OCI-LY7 (cell line): ENCODE measurements at regions not wholly inside any gene's neighbourhood (a gene's known extent, or its start where the extent isn't known, plus 50 kb on each side); places are given as distances from the start of the nearest gene placed in this dataset.

Source experiments
- BruUV-seq: library from RNA; stranded (reverse); fragments of 400-500 nt; replicated peaks from 2 replicates; lab custom pipeline; 2021; lab: Mats Ljungman, UMichigan
- CTCF ChIA-PET: fragments of 300-600 bp; sonication (Branson Sonifier 250); formaldehyde crosslinking; loops from one replicate; lab custom pipeline; 2022; ENCODE audit warnings: antibody characterized with exemption; ENCODE audit not compliant: unreplicated experiment; lab: Charles Lee
- POLR2A ChIA-PET: fragments of 300-600 bp; sonication (Branson Sonifier 250); formaldehyde crosslinking; loops from one replicate; lab custom pipeline; 2022; ENCODE audit warnings: antibody characterized with exemption; lab: Charles Lee
- DNase-seq: peaks from one replicate; pipeline ENCODE4 v3.0.0-alpha.2; 2015; ENCODE audit warnings: low spot score
- H2AFZ ChIP-seq: fragments of 200-600 bp; sonication (generic), shearing (Covaris generic); 2 replicates; pipeline ENCODE4 v1.6.1; 2014; ENCODE audit warnings: mild to moderate bottlenecking, antibody characterized with exemption, low read length, moderate library complexity
- H3K27ac ChIP-seq: fragments of 200-600 bp; sonication (generic); 2 replicates; pipeline ENCODE4 v1.5.1; 2014; ENCODE audit warnings: mixed run types, low read depth, mild to moderate bottlenecking, moderate library complexity, low read length, inconsistent platforms; ENCODE audit not compliant: poor library complexity, severe bottlenecking
- H3K36me3 ChIP-seq: fragments of 200-600 bp; sonication (generic); 2 replicates; pipeline ENCODE4 v1.6.1; 2014; ENCODE audit warnings: mild to moderate bottlenecking, antibody characterized with exemption, low read length, moderate library complexity, mixed read lengths; ENCODE audit not compliant: insufficient read depth
- H3K4me1 ChIP-seq: fragments of 200-600 bp; sonication (generic); 2 replicates; pipeline ENCODE4 v1.5.1; 2014; ENCODE audit warnings: mild to moderate bottlenecking, low read length; ENCODE audit not compliant: insufficient read depth, poor library complexity, severe bottlenecking
- H3K4me2 ChIP-seq: fragments of 200-600 bp; sonication (generic); 2 replicates; pipeline ENCODE4 v1.6.1; 2014; ENCODE audit warnings: mild to moderate bottlenecking, low read length
- H3K4me3 ChIP-seq: fragments of 200-600 bp; sonication (generic); 2 replicates; pipeline ENCODE4 v1.5.1; 2014; ENCODE audit warnings: mild to moderate bottlenecking, low read depth, low read length; ENCODE audit not compliant: poor library complexity, severe bottlenecking
- H3K79me2 ChIP-seq: fragments of 200-600 bp; sonication (generic); 2 replicates; pipeline ENCODE4 v1.6.1; 2016; ENCODE audit warnings: low read depth, mild to moderate bottlenecking, low read length, moderate library complexity, mixed read lengths; ENCODE audit not compliant: insufficient read depth
- H3K9me2 ChIP-seq: fragments of 200-600 bp; sonication (generic); 2 replicates; pipeline ENCODE4 v1.6.1; 2016; ENCODE audit warnings: mild to moderate bottlenecking, low read length, mixed read lengths; ENCODE audit not compliant: insufficient read depth
- H3K9me3 ChIP-seq: fragments of 200-600 bp; sonication (generic); 2 replicates; pipeline ENCODE4 v1.6.1; 2014; ENCODE audit warnings: mild to moderate bottlenecking, mixed run types, low read length, mixed read lengths
- H4K20me1 ChIP-seq: fragments of 200-600 bp; sonication (generic); 2 replicates; pipeline ENCODE4 v1.6.1; 2014; ENCODE audit warnings: mild to moderate bottlenecking, antibody characterized with exemption, low read length, moderate library complexity, mixed read lengths; ENCODE audit not compliant: insufficient read depth
- CTCF ChIP-seq: fragments of 200-600 bp; sonication (generic); conservative IDR thresholded peaks from 2 replicates; pipeline ENCODE4 v1.5.1; 2014; ENCODE audit warnings: mild to moderate bottlenecking, antibody characterized with exemption, low read length, moderate library complexity, mixed read lengths
- EZH2phosphoT487 ChIP-seq: fragments of 200-600 bp; sonication (generic); IDR thresholded peaks from 2 replicates; pipeline ENCODE4 v1.6.1; 2018; ENCODE audit warnings: low read depth, borderline replicate concordance, mild to moderate bottlenecking, mixed run types, antibody characterized with exemption, low read length, moderate library complexity, mixed read lengths
- intact Hi-C: fragments of 100-400 bp; cut with micrococcal nuclease; formaldehyde crosslinking; loops from one replicate; pipeline ENCODE4 v1.10.0; 2022; ENCODE audit not compliant: unreplicated experiment

GRCh38 chr9:135329571-135330306, 149.8 kb upstream of the PPP1R26 start:
- TF ChIP-seq CTCF (no peak), EZH2phosphoT487 (no peak)
- DNase-seq = no peak
- H4K20me1 ChIP-seq = no peaks in the 10 kb centered on the region
- no peak overlapping the region for H2AFZ ChIP-seq
- no peak overlapping the region for H3K27ac ChIP-seq
- no peaks in the 10 kb centered on the region for H3K4me1 ChIP-seq
- H3K4me2 ChIP-seq = no peak overlapping the region
- ChIA-PET CTCF (no interaction called here), POLR2A (no interaction called here)
- H3K9me3 ChIP-seq = no peaks in the 10 kb centered on the region
- H3K4me3 ChIP-seq = no peak overlapping the region
- no peaks in the 10 kb centered on the region for H3K9me2 ChIP-seq
- no TSS peak for BruUV-seq
- intact Hi-C loops = no loop called here
- H3K36me3 ChIP-seq = no peaks in the 10 kb centered on the region
- H3K79me2 ChIP-seq = no peaks in the 10 kb centered on the region

- ChIA-PET POLR2A (no interaction called here), CTCF (no interaction called here)
- DNase-seq = no peak
- no peaks in the 10 kb centered on the region for H3K36me3 ChIP-seq
- H3K79me2 ChIP-seq = no peaks in the 10 kb centered on the region
- H2AFZ ChIP-seq = no peak overlapping the region
- no peak overlapping the region for H3K4me3 ChIP-seq
- BruUV-seq = no TSS peak
- no peak overlapping the region for H3K4me2 ChIP-seq
- no peak overlapping the region for H3K27ac ChIP-seq
- no peaks in the 10 kb centered on the region for H3K4me1 ChIP-seq
- no peaks in the 10 kb centered on the region for H3K9me2 ChIP-seq
- TF ChIP-seq CTCF = no peak
- no peak for TF ChIP-seq EZH2phosphoT487
- intact Hi-C loops = no loop called here
- no peaks in the 10 kb centered on the region for H4K20me1 ChIP-seq
- H3K9me3 ChIP-seq = no peaks in the 10 kb centered on the region
Observed at GRCh38 chr9:135330307-135330631, 149.3 kb upstream of the PPP1R26 start.
